ENCODE measurements at regions not wholly inside any gene's neighbourhood (a gene's known extent, or its start where the extent isn't known, plus 50 kb on each side); places are given as distances from the start of the nearest gene placed in this dataset.
"Not testable (repeated sequence)": the region's sequence is repeated elsewhere in the genome, so short reads cannot be mapped to it uniquely, and the experiment has no call there.

DNA sequence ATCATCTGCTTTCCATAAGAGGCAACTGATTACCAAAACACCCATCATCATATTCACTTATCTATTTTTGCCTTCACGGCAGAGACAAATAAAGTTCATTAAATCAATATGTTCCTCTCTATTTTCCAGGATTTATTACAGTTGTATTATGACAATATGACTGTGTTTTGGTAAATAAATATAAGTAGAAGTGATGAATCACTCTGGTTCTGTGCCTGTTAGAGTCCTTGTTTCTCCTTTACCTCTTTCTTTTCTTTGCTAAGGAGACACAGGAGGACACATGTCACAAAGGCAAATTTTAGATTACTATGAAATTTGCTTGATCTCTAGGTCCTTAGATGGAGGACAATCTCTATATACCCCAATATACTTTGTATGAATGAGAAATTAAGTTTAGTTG, 152.6 kb upstream of the PLSCR5 start:
- DNase-seq (ENCODE audit: low read depth), result no peak

DNA sequence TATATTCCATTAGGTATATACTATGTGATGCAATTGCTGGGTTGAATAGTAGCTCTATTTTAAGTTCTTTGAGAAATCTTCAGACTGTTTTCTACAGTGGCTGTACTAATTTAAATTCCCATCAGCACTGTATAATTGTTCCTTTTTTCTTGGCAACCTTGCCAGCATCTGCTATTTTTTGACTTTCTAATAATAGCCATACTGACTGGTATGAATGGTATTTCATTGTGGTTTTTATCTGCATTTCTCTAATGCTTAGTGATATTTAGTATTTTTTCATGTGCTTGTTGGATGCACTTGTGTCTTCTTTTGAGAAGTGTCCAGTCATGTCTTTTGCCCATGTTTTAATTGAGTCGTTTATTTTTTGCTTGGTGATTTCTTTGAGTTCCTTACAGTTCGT, 145.1 kb upstream of the PLSCR5 start:
- peak; percentile 65 for DNase-seq (ENCODE audit: low read depth)

DNA sequence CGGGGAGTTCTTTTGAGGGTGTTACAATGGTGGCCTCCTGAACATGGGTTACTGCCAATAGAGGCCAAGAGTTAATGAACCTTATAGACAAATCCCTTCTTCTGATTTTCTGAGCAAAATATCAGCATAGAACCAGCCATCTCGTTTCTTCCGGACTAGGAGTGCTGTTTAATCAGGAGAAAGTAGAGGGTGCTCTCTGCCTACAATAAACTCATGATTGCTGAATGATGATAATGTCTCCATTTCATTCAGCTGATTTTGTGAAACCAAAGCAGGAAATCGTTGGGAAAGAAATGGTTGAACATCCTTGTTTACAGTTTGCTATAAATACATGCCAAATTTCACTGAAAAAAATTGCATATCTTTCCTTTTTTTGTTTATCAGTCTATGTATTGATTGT, 142.8 kb upstream of the PLSCR5 start:
- DNase-seq (ENCODE audit: low read depth), result peak; percentile 60

DNA sequence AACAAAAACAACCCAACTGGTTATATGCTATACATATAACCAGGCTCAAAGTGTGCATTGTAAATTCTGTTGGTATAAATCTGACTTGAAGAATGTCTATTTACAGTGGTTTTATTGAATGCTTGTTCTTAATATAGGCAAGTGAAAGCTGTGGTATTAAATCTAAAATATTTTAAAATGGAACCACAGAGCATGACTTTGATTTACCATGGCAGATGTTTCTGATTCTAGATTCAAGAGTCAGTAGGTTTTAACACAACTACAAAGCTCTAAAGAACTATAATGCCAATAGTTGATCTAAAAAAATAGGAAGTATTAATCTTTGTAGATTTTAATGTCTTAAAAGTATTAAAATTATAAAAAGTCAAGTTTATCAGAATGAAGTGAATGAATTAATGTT, 141.9 kb upstream of the PLSCR5 start:
- DNase-seq (ENCODE audit: low read depth), result no peak

DNA sequence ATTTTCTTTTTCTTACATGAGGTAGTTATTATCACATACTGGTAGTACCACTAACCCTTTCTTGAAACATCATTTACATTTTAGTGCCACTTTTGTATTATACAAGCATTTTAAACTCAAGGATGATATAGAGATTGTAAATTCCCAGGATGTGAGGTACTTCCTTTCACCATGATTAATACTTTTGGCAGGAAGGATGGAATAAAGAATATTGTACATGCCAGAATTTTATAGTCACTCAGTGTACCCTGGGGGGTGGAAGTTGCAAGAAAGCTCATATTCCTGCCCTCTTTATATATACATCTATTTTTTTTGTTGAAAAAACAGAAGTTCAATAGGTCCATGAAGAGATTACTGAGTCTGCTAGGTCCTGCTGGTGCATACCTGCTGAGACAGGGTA, 141.0 kb upstream of the PLSCR5 start:
- DNase-seq (ENCODE audit: low read depth), result peak; percentile 49

DNA sequence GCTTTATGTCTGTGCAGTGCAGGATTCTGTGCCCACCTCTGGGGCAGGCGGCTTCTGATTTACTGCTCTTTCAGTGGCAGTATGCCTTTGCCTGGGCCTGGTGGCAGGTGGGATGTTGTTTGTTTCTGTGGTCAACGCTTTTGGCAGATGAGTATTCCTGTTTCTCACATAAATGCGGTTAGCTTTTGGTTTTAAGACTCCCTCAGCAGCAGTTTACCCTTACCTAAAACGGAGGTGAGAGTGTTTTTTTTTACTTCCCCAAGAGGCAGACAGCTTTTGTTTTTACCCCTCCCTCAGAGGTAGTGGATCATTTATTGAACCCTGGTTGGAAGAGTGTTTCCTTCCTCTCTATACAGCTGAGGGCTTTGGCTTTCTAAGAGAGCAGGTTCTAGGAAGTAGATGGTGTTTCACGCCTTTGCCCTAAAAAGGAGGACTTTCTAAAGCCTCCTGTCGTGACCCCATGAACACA, 134.1 kb upstream of the PLSCR5 start:
- DNase-seq (ENCODE audit: low read depth), result no peak

DNA sequence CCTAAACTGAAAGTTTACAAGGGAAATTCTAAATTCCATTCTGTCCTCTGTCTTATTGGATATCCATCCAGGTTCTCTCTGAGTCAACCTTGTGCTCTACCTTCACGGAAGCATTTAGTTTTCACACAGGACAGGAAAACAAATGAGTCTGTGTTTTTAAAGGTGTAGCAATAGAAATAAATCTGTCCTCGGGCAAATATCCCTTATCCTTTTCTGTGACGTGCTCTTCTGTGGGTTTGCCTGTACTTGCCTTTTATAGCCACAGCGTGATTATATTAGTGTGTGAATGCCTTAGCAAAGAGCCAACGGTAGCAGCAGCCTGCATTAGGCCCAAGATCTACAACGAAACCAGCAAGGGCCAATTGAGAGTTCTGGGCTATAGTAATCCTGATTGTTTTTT, 127.2 kb upstream of the PLSCR5 start:
- no peak for DNase-seq (ENCODE audit: low read depth)

DNA sequence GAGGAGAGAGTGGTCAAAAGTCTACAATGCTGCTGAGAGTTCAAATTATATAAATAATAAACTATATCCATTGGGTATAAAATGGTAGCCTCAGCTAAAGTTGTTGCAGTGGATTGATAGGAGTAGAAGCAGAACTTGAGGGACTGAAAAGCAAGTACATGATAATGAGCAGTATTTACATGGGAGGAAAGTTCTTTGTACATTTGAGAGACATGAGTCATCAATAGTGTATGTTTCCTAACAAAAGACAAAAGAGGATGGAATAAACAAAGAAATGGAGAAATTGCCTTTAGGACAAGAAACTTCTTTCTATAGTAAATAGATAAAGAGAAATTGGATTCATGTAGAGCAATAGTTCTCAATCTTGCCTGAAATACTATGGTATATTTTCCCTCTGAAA, 110.0 kb upstream of the PLSCR5 start:
- DNase-seq (ENCODE audit: low read depth), result peak; percentile 54

DNA sequence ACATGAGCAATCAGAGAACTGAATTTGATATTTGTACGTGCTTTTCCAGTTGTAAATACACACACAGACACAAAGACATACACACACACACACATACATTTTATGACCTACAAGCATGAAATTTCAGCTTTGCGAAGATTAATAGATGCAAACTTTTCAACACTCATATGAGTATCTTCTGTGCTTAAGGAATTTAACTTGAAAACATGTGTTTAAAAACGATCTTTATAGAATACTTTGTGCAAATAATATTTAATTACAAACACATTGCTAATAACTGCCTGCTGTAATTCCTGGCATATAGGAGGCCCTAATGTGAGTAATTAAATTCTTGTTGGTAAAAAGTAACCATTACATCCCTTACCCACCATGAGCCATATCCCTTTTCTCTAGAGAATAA, 107.7 kb upstream of the PLSCR5 start:
- peak; percentile 43 for DNase-seq (ENCODE audit: low read depth)

DNA sequence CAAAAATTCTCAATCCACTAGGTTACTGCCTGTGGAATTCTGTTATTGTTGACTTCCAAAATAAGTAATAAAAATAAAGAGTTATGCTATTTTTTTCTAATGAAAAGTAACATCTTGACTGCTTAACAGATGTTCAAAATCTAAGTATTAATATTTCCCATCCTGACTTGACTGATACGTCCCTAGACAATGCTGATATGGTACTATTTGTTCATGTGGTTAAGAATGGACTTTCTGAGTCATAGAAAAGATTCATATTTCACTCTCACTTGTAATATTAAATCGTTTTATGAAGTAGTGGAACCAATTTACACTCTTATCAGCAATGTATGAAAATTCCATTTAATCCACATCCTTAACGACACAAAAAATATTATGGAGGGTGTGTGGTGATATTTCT, 104.8 kb upstream of the PLSCR5 start:
- no peak for DNase-seq (ENCODE audit: low read depth)

DNA sequence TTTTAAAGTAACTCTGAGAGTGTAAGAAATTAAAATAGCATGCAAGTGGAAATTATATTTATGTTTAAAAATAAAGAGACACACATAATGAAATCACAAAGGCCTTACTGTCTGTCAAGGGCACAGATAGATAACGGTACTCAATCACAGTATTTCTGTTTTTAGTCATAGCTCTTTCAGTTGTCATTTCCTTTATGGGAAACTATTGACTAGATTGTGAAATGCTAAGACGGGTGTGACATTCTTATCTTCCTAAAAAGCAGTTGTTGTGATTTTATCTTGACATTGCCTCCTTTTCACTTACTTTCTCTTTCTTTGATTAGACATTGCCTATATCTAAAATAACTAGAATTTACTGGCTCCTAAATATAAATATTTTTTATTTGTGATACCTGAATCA, 100.1 kb upstream of the PLSCR5 start:
- DNase-seq (ENCODE audit: low read depth), result no peak

DNA sequence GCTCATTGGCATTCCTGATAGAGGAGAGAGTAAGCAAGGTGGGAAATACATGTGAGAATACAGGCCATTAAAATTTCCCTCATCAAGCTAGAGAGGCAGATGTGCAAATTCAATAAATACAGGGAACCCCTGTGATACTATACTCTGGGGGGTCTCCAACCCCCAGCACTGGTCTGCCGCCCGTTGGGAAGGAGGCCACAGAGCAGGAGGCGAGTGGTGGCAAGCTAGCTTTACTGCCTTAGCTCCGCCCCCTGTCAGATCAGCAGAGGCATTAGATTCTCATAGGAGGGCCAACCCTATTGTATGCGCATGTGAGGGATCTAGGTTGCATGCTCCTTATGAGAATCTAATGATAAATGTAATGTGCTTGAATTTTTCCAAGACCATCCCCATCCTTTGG, 97.1 kb upstream of the PLSCR5 start:
- DNase-seq (ENCODE audit: low read depth), result no peak

DNA sequence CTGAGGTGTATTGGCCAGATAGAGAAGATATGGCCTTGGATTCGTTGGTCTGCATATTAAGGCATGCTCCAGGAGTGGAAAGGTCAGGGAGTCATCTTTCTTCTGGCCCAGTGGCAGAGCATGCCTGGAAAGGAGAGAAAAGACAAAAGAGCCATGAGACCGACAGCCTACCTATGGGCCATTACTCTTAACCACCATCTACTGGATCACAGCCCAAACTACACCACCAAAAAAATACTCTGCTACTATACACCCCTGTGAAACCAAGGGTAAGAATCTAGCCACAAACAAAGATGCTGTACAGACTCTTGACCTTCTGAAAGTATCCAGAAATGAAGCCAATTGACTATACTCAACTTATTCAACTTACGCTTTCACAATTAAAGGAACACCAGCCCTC, 96.1 kb upstream of the PLSCR5 start:
- no peak for DNase-seq (ENCODE audit: low read depth)

DNA sequence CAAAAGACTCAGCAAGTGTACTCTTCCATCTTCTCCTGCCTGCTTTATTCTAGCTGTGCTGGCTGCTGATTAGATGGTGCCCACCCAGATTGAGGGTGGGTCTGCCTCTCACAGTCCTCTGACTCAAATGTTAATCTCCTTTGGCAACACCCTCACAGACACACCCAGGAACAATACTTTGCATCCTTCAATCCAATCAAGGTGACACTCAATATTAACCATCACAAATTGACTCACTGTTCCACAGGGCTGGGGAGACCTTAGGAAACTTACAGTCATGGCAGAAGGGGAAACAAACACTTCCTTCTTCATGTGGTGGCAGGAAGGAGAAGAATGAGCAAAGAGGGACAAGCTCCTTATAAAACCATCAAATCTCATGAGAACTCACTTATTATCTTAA, 94.9 kb upstream of the PLSCR5 start:
- not testable (repeated sequence) for DNase-seq (ENCODE audit: low read depth)

DNA sequence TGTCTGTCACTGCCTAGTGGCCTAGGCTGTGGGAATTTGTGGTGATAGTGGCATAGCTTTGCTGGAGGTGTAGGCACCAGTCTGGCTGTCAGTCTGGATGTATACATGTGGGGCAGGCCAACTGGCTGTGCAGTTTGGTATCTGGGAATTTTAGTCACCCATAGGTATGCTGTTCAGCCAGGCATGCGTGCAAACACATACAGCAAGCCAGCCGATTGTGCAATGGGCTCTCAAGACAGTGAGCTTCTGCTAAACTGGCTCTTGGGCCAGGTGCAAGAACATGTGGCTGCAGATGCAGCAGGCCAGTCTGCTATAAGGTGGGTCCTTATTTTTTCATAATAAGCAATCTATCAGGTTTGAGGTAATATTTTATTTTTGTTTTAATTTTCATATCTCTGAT, 87.1 kb upstream of the PLSCR5 start:
- no peak for DNase-seq (ENCODE audit: low read depth)

DNA sequence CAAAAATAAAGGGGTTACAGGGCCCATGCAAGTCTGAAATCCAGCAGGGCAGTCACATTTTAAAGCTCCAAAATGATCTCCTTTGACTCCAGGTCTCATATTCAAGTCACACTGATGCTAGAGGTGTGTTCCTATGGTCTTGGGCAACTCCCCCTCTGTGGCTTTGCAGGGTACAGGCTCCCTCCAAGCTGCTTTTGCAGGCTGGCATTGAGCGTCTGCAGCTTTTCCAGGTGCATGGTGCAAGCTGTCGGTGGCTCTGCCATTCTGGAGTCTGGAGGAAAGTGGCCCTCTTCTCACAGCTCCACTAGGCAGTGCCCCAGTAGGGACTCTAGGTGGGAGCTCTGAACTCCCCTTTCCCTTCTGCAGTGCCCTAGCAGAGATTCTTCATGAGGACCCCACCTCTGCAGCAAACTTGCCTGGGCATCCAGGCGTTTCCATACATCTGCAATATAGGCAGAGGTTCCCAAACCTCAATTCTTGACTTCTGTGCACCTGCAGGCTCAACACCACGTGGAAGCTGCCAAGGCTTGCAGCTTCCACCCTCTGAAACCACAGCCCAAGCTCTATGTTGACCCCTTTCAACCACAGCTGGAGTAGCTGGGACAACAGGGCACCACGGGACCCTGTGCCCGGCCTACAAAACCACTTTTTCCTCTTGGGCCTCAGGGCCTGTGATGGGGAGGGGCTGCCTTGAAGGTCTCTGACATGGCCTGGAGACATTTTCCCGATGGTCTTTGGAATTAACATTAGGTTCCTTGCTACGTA, 80.1 kb upstream of the PLSCR5 start:
- no peak for DNase-seq (ENCODE audit: low read depth)

DNA sequence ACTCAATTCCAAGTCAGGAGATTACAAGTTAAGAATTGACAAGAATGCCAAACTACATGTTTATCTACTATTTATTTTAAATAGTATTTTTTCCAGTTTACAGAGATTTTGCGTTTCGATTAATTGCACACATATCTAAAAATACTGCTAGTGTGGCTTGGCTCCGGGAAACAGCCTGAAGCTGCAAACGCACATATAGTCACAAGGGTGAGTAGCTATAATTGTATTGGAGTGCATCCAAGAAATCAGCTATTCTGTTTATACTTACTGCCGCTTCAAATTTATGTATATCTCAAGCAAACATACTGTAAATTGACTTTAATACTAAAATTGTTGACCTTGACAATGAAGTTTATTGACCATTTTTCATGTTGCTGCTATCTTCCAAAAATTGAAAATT, 77.0 kb upstream of the PLSCR5 start:
- DNase-seq (ENCODE audit: low read depth), result peak; percentile 22

DNA sequence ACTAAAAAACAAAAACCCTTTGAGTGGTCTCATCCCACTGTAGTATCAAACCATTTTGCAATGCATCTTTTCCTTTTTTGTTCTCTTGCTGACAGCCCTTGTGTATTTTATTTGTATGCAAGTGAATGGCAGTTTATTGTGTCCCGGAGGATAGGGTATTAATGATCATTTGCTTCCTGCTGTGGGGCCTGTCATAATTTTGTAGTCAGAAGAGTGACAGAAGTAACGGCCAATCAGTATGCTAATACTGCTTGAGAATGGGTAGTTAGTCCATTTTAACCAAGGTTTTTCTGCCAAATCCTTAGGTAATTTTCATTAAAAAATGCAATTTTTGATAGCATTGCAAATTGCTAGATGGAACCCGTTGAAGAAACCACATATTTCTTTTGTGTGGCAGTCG, 75.5 kb upstream of the PLSCR5 start:
- DNase-seq (ENCODE audit: low read depth), result no peak

DNA sequence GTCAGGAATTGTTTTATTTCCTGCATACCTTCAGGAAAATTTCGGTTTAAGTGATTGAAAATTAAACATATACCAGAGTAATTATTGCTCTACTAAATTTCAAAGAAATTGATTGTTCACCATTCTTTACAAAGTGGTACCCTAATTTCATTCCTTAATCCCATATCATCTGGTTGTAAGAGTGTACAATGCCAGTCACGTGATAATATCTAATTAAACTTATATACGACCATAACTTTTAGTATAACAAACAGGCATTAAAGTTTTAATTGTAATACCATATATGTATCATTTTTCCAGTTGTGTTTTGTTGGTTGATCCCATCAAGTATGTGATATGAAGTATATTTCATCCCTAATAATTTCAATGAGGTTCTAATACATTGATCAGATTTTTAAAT, 74.8 kb upstream of the PLSCR5 start:
- DNase-seq (ENCODE audit: low read depth), result no peak

DNA sequence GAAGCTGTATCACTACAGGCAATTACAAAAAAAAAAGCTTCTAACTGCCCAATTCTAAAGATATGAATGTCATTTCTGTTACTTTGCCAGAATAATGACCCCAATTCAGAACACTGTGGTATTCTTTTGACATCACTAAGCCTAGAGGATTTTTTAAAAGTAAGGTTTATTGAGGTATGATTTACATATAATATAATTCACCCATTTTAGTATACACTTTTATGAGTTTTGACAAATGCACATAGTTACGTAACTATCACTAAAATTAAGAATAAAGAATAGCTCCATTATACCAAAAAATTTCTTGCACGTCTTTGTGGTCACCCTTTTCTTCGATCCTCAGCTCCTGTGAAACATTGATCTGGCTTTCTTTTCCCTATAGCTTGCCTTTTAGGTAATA, 74.0 kb upstream of the PLSCR5 start:
- DNase-seq (ENCODE audit: low read depth), result no peak

DNA sequence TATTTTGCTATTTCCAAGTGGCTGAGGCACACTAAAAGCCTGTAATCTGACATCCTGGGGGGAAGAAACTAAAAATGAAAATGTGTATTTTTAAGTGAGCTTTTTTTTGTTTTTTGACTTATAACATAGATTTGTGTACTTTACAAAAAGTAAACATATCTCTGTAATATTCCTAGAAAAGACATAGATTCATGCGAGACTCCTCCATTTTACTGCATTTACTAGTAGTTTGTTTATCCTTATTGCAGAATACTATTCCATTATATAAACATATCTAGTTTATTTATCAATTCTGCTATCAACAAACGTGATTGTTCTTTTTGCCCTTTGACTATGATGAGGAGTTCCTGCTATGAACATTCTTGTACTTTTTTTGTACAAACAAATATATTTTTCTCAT, 67.8 kb upstream of the PLSCR5 start:
- DNase-seq (ENCODE audit: low read depth), result no peak

DNA sequence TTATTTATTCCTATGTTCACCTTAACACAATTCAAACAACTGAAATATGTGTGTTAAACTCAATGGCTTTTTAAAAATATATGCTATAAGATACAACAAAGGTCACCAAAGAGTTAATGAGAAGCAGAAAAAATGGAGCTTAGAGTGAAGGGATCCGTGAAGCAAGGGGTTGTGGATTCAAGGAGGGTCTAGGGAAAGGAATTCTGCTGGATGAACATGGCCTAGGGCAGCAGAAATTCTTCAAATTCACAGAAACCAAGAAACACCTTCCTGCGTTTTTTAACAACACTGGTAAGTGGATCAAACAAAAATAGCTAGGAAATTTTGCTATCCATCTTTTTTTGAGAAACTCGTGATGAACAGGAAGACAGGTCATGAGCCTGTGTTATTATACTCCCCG, 59.3 kb upstream of the PLSCR5 start:
- DNase-seq (ENCODE audit: low read depth), result no peak

DNA sequence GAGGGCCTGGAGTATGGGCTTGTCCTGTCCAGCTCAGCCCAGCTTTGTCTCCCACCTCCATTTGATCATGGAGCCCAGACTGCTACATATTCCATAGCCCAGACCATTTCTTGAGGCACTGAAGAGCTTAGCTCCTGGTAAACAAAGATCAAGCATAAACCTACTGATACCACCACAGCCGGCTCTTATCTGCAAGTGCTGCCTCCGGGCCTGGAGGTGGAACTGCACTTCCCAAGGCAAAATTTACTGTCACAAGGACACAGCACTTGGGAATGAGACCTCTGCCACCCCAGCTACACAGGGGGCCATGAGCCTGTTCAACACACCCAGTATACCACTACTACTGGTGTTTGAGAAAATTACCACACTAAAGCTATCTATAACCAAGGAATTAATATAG, 53.7 kb upstream of the PLSCR5 start:
- no peak for DNase-seq (ENCODE audit: low read depth)

DNA sequence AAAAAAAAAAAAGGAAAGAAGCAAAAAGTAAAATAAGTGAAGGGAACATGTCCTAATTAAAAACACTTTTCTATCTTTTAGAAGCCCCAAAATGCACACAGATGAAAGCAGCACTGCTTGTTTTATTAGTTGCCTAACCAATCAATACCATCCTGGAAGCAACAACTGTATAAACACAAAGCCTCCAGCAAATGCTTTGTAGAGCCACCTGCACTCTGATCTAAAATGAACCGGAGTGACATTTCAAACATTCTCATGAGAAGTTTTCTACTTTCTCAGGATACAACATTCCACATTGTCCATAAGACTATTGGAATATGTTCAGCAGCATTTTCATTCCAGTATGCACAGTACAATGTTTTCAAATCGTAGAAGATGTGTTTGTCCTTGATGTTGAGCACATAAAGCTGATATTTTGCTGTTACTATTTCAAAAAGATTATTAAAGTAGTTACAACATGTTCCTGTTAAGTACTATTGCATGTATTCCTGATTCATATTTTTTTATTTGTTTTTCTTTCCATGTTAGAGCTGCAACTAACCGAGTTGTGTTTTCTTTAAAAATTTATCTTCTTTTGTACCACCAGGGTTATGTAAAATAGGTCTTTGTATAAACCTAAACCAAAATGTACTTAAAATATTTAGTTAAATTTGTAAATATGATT, 50.3 kb upstream of the PLSCR5 start:
- no peak for DNase-seq (ENCODE audit: low read depth)
